WTC11 (cell line): ENCODE measurements at regions not wholly inside any gene's neighbourhood (a gene's known extent, or its start where the extent isn't known, plus 50 kb on each side); places are given as distances from the start of the nearest gene placed in this dataset.

Experiments
- ATAC-seq: fragments of 200-7000 bp; cut with Tn5 transposase; 2 replicates; pipeline ENCODE4 v1.10.0; 2021; ENCODE audit warnings: mild to moderate bottlenecking, moderate library complexity
- CTCF ChIA-PET: fragments of 300-600 bp; sonication (Branson Sonifier 250); formaldehyde crosslinking; loops from one replicate; lab custom pipeline; 2021; ENCODE audit warnings: antibody characterized with exemption; lab: Charles Lee
- POLR2A ChIA-PET: fragments of 350-600 bp; sonication (Branson Sonifier 250); formaldehyde crosslinking; loops from one replicate; lab custom pipeline; 2021; ENCODE audit warnings: antibody characterized with exemption; lab: Charles Lee
- DNase-seq: peaks from one replicate; pipeline ENCODE4 v3.0.0; 2021; ENCODE audit warnings: low spot score
- H3K27ac Mint-ChIP-seq: 2 replicates; pipeline ENCODE4 v1.8.0; 2021; ENCODE audit warnings: mixed read lengths
- H3K27me3 Mint-ChIP-seq: 2 replicates; pipeline ENCODE4 v1.8.0; 2021; ENCODE audit warnings: low read depth, mild to moderate bottlenecking, moderate library complexity, mixed read lengths
- H3K36me3 Mint-ChIP-seq: 2 replicates; pipeline ENCODE4 v1.8.0; 2021; ENCODE audit warnings: mixed read lengths
- H3K4me1 Mint-ChIP-seq: 2 replicates; pipeline ENCODE4 v1.8.0; 2022; ENCODE audit warnings: mixed read lengths
- H3K4me3 Mint-ChIP-seq: 2 replicates; pipeline ENCODE4 v1.8.0; 2021; ENCODE audit warnings: mild to moderate bottlenecking, moderate library complexity, mixed read lengths
- H3K9me3 Mint-ChIP-seq: 2 replicates; pipeline ENCODE4 v1.8.0; 2021; ENCODE audit warnings: mixed read lengths
- AFF4 ChIP-seq: sonication (generic); formaldehyde crosslinking; IDR thresholded peaks from 2 replicates; pipeline ENCODE4 v1.8.1; 2023; ENCODE audit warnings: mild to moderate bottlenecking, missing genetic modification reagents, borderline replicate concordance
- CTCF ChIP-seq: fragments of 200-600 bp; IDR thresholded peaks from 2 replicates; pipeline ENCODE4 v1.8.0; 2022; ENCODE audit warnings: antibody characterized with exemption
- FOXP1 ChIP-seq: sonication (generic); formaldehyde crosslinking; IDR thresholded peaks from 2 replicates; pipeline ENCODE4 v1.8.0; 2022; ENCODE audit warnings: missing genetic modification reagents, mild to moderate bottlenecking, moderate library complexity, borderline replicate concordance
- HMGXB4 ChIP-seq: sonication (generic); formaldehyde crosslinking; IDR thresholded peaks from 2 replicates; pipeline ENCODE4 v1.8.1; 2023; ENCODE audit warnings: mild to moderate bottlenecking, moderate library complexity, missing genetic modification reagents
- MLX ChIP-seq: sonication (generic); formaldehyde crosslinking; IDR thresholded peaks from 2 replicates; pipeline ENCODE4 v1.8.1; 2023; ENCODE audit warnings: mild to moderate bottlenecking, missing genetic modification reagents, moderate library complexity
- NFE2L1 ChIP-seq: sonication (generic); formaldehyde crosslinking; IDR thresholded peaks from 2 replicates; pipeline ENCODE4 v1.8.1; 2023; ENCODE audit warnings: missing genetic modification reagents
- NFYB ChIP-seq: sonication (generic); formaldehyde crosslinking; conservative IDR thresholded peaks from 2 replicates; pipeline ENCODE4 v1.8.0; 2022; ENCODE audit warnings: low read depth, missing genetic modification reagents
- NR1H2 ChIP-seq: sonication (generic); formaldehyde crosslinking; IDR thresholded peaks from 2 replicates; pipeline ENCODE4 v1.9.0; 2021; ENCODE audit warnings: mild to moderate bottlenecking, moderate library complexity, missing genetic modification reagents
- PRRX2 ChIP-seq: fragments of 250-450 bp; sonication (Bioruptor Pico); IDR thresholded peaks from 2 replicates; pipeline ENCODE4 v1.8.0; 2021; ENCODE audit warnings: mild to moderate bottlenecking
- ZBTB43 ChIP-seq: sonication (generic); formaldehyde crosslinking; IDR thresholded peaks from 2 replicates; pipeline ENCODE4 v1.8.1; 2023; ENCODE audit warnings: mild to moderate bottlenecking, missing genetic modification reagents
- ZNF138 ChIP-seq: sonication (generic); formaldehyde crosslinking; conservative IDR thresholded peaks from 2 replicates; pipeline ENCODE4 v1.8.1; 2022; ENCODE audit warnings: mild to moderate bottlenecking, moderate library complexity, missing genetic modification reagents
- ZNF219 ChIP-seq: sonication (generic); formaldehyde crosslinking; IDR thresholded peaks from 2 replicates; pipeline ENCODE4 v1.8.0; 2023; ENCODE audit warnings: missing genetic modification reagents, mild to moderate bottlenecking, borderline replicate concordance
- ZNF232 ChIP-seq: sonication (generic); formaldehyde crosslinking; IDR thresholded peaks from 2 replicates; pipeline ENCODE4 v1.8.0; 2022; ENCODE audit warnings: mild to moderate bottlenecking, missing genetic modification reagents
- ZNF263 ChIP-seq: sonication (generic); formaldehyde crosslinking; IDR thresholded peaks from 2 replicates; pipeline ENCODE4 v1.8.1; 2022; ENCODE audit warnings: low read depth, mild to moderate bottlenecking, moderate library complexity, missing genetic modification reagents
- TF ChIP-seq, protein P1 (sequence below): fragments of 250-450 bp; sonication (Bioruptor Pico); IDR thresholded peaks from 2 replicates; pipeline ENCODE4 v1.9.0; 2021; ENCODE audit warnings: mild to moderate bottlenecking
- TF ChIP-seq, protein P2 (sequence below): sonication (generic); formaldehyde crosslinking; IDR thresholded peaks from 2 replicates; pipeline ENCODE4 v1.8.1; 2022; ENCODE audit warnings: low read depth, missing genetic modification reagents, borderline replicate concordance
- TF ChIP-seq, protein P3 (sequence below): sonication (generic); formaldehyde crosslinking; IDR thresholded peaks from 2 replicates; pipeline ENCODE4 v1.8.1; 2022; ENCODE audit warnings: low read depth, mild to moderate bottlenecking, moderate library complexity, missing genetic modification reagents, borderline replicate concordance
- TF ChIP-seq, protein P4 (sequence below): sonication (generic); formaldehyde crosslinking; IDR thresholded peaks from 2 replicates; pipeline ENCODE4 v1.8.1; 2022; ENCODE audit warnings: mild to moderate bottlenecking, missing genetic modification reagents, moderate library complexity, borderline replicate concordance

DNA sequence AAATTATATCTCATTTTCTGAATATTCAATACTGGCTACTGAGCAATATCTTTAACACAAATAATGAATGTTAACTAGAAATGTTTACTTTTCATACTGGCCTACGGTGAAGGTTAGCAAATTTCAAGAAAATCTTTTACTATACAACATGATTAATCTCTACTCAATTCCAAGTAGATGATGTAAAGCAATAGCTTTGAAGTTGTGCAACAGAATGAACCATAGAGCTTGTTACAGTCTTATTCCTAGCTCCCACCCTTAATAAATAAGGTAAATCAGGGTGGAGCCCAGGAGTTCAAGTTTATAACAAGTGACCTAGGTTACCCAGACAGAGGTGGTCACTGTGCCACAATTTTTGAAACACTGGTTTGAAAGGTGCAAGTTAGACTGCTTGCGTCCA lies 1678.1 kb downstream of the KCNT2 start:
- peaks cover 4% of the 10 kb centered on the region for H3K9me3 Mint-ChIP-seq
- H3K4me3 Mint-ChIP-seq = no peak overlapping the region
- ATAC-seq = no peak
- CTCF ChIA-PET = no interaction called here
- H3K36me3 Mint-ChIP-seq = no peaks in the 10 kb centered on the region
- DNase-seq = no peak
- POLR2A ChIA-PET = no interaction called here
- TF ChIP-seq ZNF219 (no peak), ZBTB43 (CRISPR knock-in tag) (no peak), ZNF138 (CRISPR knock-in tag) (no peak), AFF4 (no peak), NFE2L1 (CRISPR knock-in tag) (no peak), FOXP1 (CRISPR knock-in tag) (no peak), ZNF232 (CRISPR knock-in tag) (no peak), NFYB (no peak), NR1H2 (CRISPR knock-in tag) (no peak), ZNF263 (CRISPR knock-in tag) (no peak), PRRX2 (CRISPR knock-in tag) (no peak), HMGXB4 (CRISPR knock-in tag) (no peak), MLX (no peak), CTCF (no peak)
- TF ChIP-seq, protein P1, sequence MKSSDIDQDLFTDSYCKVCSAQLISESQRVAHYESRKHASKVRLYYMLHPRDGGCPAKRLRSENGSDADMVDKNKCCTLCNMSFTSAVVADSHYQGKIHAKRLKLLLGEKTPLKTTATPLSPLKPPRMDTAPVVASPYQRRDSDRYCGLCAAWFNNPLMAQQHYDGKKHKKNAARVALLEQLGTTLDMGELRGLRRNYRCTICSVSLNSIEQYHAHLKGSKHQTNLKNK (CRISPR knock-in tag) = no peak
- TF ChIP-seq, protein P2, sequence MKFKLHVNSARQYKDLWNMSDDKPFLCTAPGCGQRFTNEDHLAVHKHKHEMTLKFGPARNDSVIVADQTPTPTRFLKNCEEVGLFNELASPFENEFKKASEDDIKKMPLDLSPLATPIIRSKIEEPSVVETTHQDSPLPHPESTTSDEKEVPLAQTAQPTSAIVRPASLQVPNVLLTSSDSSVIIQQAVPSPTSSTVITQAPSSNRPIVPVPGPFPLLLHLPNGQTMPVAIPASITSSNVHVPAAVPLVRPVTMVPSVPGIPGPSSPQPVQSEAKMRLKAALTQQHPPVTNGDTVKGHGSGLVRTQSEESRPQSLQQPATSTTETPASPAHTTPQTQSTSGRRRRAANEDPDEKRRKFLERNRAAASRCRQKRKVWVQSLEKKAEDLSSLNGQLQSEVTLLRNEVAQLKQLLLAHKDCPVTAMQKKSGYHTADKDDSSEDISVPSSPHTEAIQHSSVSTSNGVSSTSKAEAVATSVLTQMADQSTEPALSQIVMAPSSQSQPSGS (CRISPR knock-in tag) = no peak
- TF ChIP-seq, protein P3, sequence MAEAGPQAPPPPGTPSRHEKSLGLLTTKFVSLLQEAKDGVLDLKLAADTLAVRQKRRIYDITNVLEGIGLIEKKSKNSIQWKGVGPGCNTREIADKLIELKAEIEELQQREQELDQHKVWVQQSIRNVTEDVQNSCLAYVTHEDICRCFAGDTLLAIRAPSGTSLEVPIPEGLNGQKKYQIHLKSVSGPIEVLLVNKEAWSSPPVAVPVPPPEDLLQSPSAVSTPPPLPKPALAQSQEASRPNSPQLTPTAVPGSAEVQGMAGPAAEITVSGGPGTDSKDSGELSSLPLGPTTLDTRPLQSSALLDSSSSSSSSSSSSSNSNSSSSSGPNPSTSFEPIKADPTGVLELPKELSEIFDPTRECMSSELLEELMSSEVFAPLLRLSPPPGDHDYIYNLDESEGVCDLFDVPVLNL (CRISPR knock-in tag) = no peak
- TF ChIP-seq, protein P4, sequence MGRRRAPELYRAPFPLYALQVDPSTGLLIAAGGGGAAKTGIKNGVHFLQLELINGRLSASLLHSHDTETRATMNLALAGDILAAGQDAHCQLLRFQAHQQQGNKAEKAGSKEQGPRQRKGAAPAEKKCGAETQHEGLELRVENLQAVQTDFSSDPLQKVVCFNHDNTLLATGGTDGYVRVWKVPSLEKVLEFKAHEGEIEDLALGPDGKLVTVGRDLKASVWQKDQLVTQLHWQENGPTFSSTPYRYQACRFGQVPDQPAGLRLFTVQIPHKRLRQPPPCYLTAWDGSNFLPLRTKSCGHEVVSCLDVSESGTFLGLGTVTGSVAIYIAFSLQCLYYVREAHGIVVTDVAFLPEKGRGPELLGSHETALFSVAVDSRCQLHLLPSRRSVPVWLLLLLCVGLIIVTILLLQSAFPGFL (CRISPR knock-in tag) = no peak
- H3K27me3 Mint-ChIP-seq = no peaks in the 10 kb centered on the region
- no peak overlapping the region for H3K27ac Mint-ChIP-seq
- no peaks in the 10 kb centered on the region for H3K4me1 Mint-ChIP-seq
